Fibroblast of skin of scalp (primary cell): ENCODE measurements at regions not wholly inside any gene's neighbourhood (a gene's known extent, or its start where the extent isn't known, plus 50 kb on each side); places are given as distances from the start of the nearest gene placed in this dataset.

ENCODE experiments used
- DNase-seq: peaks from one replicate; pipeline ENCODE4 v3.0.0-alpha.2; 2013

GRCh38 chr9:23324511-23324910 is 501.5 kb downstream of the ELAVL2 start:
- DNase-seq, result no peak

GRCh38 chr9:23326597-23326996 is 499.4 kb downstream of the ELAVL2 start:
- DNase-seq, result no peak

- no peak for DNase-seq
Measured at GRCh38 chr9:23341346-23341745, 484.7 kb downstream of the ELAVL2 start.

GRCh38 chr9:23342291-23342690 is 483.7 kb downstream of the ELAVL2 start:
- DNase-seq, result no peak

- DNase-seq, result no peak
Measured at GRCh38 chr9:23343226-23343625, 482.8 kb downstream of the ELAVL2 start.

GRCh38 chr9:23361096-23361495 is 464.9 kb downstream of the ELAVL2 start:
- DNase-seq, result no peak

- no peak for DNase-seq
Measured at GRCh38 chr9:23372703-23373102, 453.3 kb downstream of the ELAVL2 start.

GRCh38 chr9:23375511-23375910 is 450.5 kb downstream of the ELAVL2 start:
- DNase-seq, result no peak

- no peak for DNase-seq
Measured at GRCh38 chr9:23379842-23380241, 446.2 kb downstream of the ELAVL2 start.

GRCh38 chr9:23380821-23381220 is 445.2 kb downstream of the ELAVL2 start:
- DNase-seq, result no peak

GRCh38 chr9:23382418-23382817 is 443.6 kb downstream of the ELAVL2 start:
- no peak for DNase-seq

GRCh38 chr9:23394189-23394588 is 431.9 kb downstream of the ELAVL2 start:
- no peak for DNase-seq

- DNase-seq, result no peak
Measured at GRCh38 chr9:23408874-23409273, 417.2 kb downstream of the ELAVL2 start.

GRCh38 chr9:23412046-23412445 is 414.0 kb downstream of the ELAVL2 start:
- no peak for DNase-seq

GRCh38 chr9:23412458-23412857 is 413.6 kb downstream of the ELAVL2 start:
- DNase-seq, result no peak

- no peak for DNase-seq
Measured at GRCh38 chr9:23413541-23413940, 412.5 kb downstream of the ELAVL2 start.

- no peak for DNase-seq
Measured at GRCh38 chr9:23423999-23424398, 402.0 kb downstream of the ELAVL2 start.

GRCh38 chr9:23426144-23426543 is 399.9 kb downstream of the ELAVL2 start:
- DNase-seq, result no peak

- DNase-seq, result no peak
Measured at GRCh38 chr9:23431459-23431858, 394.6 kb downstream of the ELAVL2 start.

- no peak for DNase-seq
Measured at GRCh38 chr9:23434654-23435053, 391.4 kb downstream of the ELAVL2 start.

GRCh38 chr9:23438299-23438907 is 387.6 kb downstream of the ELAVL2 start:
- DNase-seq, result no peak

GRCh38 chr9:23441275-23441674 is 384.8 kb downstream of the ELAVL2 start:
- no peak for DNase-seq

- DNase-seq, result no peak
Measured at GRCh38 chr9:23444658-23445057, 381.4 kb downstream of the ELAVL2 start.

- no peak for DNase-seq
Measured at GRCh38 chr9:23447166-23447565, 378.9 kb downstream of the ELAVL2 start.

- no peak for DNase-seq
Measured at GRCh38 chr9:23447944-23448343, 378.1 kb downstream of the ELAVL2 start.
